AG04450 (cell line): ENCODE measurements at regions not wholly inside any gene's neighbourhood (a gene's known extent, or its start where the extent isn't known, plus 50 kb on each side); places are given as distances from the start of the nearest gene placed in this dataset.

Experiments used
- CTCF ChIA-PET: fragments of 300-600, 350-600 bp; formaldehyde crosslinking; extraction: SDS; loops from one replicate; lab custom pipeline; 2022; ENCODE audit warnings: antibody characterized with exemption, inconsistent platforms; lab: Charles Lee
- POLR2A ChIA-PET: fragments of 350-600 bp; formaldehyde crosslinking; extraction: SDS; loops from one replicate; lab custom pipeline; 2021; ENCODE audit warnings: antibody characterized with exemption, inconsistent platforms; lab: Yijun Ruan, JAX
- DNase-seq: peaks from one replicate; pipeline ENCODE4 v3.0.0-alpha.2; 2011; ENCODE audit warnings: low read depth, low spot score
- H3K27ac ChIP-seq: one replicate; pipeline ENCODE4 v1.5.1; 2012; ENCODE audit warnings: low read depth, low read length, control low read depth
- H3K27me3 ChIP-seq: one replicate; pipeline ENCODE4 v1.6.0; 2012; ENCODE audit warnings: low read length; ENCODE audit not compliant: control insufficient read depth, insufficient read depth
- H3K4me3 ChIP-seq: 2 replicates; pipeline ENCODE4 v1.5.1; 2011; ENCODE audit warnings: mild to moderate bottlenecking, low read depth, low read length, control low read depth
- H3K9me3 ChIP-seq: 2 replicates; pipeline ENCODE4 v1.5.1; 2012; ENCODE audit warnings: low read length; ENCODE audit not compliant: control insufficient read depth, insufficient read depth
- TF ChIP-seq, protein P1 (sequence below): IDR thresholded peaks from 2 replicates; pipeline ENCODE4 v1.5.1; 2011; ENCODE audit warnings: low read depth, low read length, control low read depth, inconsistent platforms

- Histone ChIP-seq H3K9me3 (no peaks in the 10 kb centered on the region), H3K27ac (no peak overlapping the region), H3K27me3 (peaks cover 19% of the 10 kb centered on the region), H3K4me3 (no peak overlapping the region)
- ChIA-PET POLR2A (no interaction called here), CTCF (interaction anchor here (2.2 kb wide), 1 partner anchor 18 kb away, joined by 6 read pairs; no protein-coding TSS in a partner anchor)
- no peak for DNase-seq
- TF ChIP-seq, protein P1, sequence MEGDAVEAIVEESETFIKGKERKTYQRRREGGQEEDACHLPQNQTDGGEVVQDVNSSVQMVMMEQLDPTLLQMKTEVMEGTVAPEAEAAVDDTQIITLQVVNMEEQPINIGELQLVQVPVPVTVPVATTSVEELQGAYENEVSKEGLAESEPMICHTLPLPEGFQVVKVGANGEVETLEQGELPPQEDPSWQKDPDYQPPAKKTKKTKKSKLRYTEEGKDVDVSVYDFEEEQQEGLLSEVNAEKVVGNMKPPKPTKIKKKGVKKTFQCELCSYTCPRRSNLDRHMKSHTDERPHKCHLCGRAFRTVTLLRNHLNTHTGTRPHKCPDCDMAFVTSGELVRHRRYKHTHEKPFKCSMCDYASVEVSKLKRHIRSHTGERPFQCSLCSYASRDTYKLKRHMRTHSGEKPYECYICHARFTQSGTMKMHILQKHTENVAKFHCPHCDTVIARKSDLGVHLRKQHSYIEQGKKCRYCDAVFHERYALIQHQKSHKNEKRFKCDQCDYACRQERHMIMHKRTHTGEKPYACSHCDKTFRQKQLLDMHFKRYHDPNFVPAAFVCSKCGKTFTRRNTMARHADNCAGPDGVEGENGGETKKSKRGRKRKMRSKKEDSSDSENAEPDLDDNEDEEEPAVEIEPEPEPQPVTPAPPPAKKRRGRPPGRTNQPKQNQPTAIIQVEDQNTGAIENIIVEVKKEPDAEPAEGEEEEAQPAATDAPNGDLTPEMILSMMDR: no peak
These were observed 51.8 kb upstream of the GALNT10 start for GRCh38 chr5:154138701-154139100.

GRCh38 chr5:154140381-154140780, 50.2 kb upstream of the GALNT10 start:
- POLR2A ChIA-PET: no interaction called here
- CTCF ChIA-PET: interaction anchor here (0.6 to 1.6 kb wide), 3 partner anchors 39 to 1610 kb away, joined by 3 to 4 read pairs (median 3); no protein-coding TSS in a partner anchor

More at GRCh38 chr5:154140381-154140780, 50.2 kb upstream of the GALNT10 start:
- Histone ChIP-seq H3K4me3 (no peak overlapping the region), H3K27me3 (peaks cover 20% of the 10 kb centered on the region), H3K9me3 (no peaks in the 10 kb centered on the region), H3K27ac (no peak overlapping the region)
- no peak for DNase-seq
- TF ChIP-seq, protein P1: no peak
